ENCODE measurements at regions not wholly inside any gene's neighbourhood (a gene's known extent, or its start where the extent isn't known, plus 50 kb on each side); places are given as distances from the start of the nearest gene placed in this dataset.

DNA sequence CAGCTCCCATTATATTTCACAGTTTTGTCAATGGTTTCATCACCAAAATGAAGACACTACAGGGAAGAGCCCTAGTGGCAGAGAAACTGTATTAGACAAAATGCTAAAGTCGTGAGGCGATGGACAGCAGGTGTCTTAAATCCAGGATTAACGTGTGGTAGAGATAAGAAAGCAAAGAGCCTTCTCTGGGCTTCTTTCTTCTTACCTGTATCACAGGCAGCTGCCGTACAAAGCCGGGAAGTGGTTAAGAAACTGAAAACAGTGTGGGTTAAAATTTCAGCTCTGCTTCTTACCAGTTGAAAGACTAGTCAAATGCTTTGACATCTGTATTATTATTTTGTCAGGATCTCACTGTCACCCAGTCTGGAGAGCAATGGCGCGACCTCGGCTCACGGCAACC lies 98.2 kb upstream of the NUDT7 start:
- no peak for DNase-seq (ENCODE audit: missing footprints)
- no peak for ATAC-seq
- intact Hi-C loops (cut with DNase I) = no loop called here

DNA sequence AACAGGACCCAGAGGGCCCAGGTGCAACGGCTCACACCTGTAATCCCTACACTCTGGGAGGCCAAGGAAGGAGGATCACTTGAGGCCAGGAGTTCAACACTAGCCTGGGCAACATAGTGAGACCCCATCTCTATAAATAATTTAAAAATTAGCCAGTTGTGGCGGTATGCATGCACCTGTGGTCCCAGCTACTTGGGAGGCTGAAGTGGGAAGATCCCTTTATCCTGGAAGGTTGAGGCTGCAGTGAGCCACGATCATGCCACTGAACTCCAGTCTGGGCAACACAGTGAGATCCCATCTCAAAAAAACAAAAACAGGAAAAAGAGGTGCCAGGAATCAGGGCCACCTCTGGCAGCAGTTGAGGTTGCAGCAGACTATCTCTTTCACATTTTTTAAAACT lies 85.7 kb upstream of the NUDT7 start:
- intact Hi-C loops (cut with DNase I) = no loop called here
- no peak for DNase-seq (ENCODE audit: missing footprints)
- ATAC-seq = no peak

DNA sequence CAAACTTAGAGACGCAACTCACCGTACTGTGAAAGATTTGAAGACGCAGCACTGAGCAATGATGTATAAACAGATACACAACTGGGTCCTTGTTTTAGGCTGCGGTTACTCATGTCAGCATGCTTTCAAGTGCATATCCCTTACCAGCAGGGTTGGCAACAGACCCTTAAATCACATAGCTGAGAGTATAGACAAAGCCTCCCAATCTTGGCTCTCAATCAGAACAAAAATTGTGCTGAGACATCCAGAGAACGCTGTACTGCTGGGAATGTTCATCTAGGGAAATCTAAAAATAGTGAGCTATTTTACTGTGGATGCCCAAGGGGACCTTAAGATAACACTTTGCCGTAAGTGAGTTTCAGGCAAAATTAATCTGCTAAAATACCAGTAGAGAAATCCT lies 84.4 kb upstream of the NUDT7 start:
- no peak for ATAC-seq
- intact Hi-C loops (cut with DNase I) = no loop called here
- DNase-seq (ENCODE audit: missing footprints) = no peak

DNA sequence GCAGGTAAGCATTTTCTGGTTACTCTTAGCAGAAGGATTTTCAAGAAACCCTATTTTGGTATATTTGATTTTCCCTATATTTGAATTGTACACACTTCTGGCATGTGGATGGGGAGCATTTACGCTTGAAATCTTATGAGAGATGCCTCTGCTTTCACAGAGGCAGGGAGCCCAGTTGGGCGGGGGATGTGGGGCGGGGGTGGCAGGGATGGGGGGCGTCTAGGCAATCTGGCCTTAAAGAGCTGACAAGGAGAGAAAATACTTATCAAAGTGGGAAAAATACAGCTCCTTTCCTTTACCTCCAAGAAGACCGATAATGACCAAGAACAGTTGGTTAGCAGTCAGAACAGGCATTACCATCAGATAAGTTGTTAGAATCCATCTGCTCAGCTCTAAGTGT lies 79.1 kb upstream of the NUDT7 start:
- DNase-seq (ENCODE audit: missing footprints) (no peak), ATAC-seq (no peak)
- intact Hi-C loops (cut with DNase I) = no loop called here

DNA sequence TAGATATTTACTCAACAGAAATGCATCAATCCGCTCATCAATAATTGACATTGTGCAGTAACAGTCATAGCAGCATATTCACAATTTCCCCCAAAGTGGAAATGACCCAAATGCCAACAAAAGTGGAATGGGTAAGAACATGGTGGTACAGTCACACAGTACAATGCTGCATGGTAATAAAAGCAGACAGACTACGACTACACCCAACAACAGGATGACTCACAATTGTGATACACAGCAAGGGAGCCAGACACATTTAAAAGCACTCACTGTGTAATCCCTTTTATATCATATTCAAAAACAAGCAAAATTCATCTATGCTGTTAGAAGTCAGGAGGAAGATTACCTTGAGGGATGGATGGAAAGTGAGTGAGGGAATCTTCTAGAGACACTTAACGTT lies 76.5 kb upstream of the NUDT7 start:
- DNase-seq (ENCODE audit: missing footprints) (no peak), ATAC-seq (no peak)
- intact Hi-C loops (cut with DNase I) = no loop called here

DNA sequence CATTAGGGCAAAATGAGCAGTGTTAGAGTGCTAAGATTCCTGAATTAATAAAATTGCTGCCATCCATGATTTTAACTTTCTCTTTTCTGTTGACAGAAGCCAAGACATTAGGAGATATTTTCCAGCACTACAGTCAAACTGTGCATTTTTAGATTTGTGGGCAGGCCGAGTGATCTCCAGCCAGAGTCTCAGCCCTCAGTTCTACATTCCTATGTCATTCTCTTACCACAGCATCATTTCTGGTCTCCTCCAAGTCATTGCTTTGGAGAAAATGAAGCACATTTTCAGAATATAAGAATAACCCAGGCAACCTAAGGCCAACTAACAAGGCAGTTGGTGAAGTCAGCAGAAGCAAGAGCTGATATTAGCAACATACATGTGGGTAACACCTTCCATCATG lies 74.6 kb upstream of the NUDT7 start:
- DNase-seq (ENCODE audit: missing footprints) (no peak), ATAC-seq (no peak)
- intact Hi-C loops (cut with DNase I) = no loop called here

DNA sequence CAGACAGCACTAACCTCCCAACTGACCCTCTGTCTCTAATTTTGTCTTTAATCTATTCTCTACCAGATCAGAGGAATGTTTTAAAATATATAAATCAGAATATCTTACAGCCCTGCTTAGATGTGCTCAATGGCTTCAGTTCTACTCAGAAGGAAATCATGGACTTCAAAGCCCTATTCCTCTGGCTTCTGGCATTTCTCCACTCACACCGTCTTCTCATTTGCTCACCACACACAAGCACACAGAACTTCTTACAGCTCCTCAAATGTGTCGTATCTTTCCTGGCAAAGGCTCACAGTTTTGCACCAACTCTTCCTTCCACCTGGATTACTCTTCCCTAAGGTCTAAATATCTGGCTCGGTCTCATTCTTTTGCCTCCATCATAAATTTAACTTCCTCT lies 71.6 kb upstream of the NUDT7 start:
- intact Hi-C loops (cut with DNase I) = no loop called here
- ATAC-seq (no peak), DNase-seq (ENCODE audit: missing footprints) (no peak)

DNA sequence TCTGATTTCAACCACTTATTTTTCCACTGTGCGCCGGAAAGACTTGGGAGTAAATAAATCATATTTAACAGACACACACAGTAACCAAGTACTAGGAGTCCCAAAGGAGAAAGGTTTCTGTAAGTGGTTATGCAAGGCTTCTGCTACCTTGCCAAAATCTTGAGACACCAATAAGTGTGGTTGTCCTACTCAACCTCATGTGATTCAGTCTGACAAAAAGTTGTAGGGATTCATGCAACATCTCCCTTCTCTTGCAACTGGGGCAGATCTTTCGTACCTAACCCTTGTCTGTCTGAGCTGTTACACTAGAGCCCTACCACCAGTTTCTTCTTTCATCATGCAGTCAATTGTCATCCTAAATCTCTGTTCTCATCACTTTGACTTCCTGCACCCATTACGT lies 69.9 kb upstream of the NUDT7 start:
- DNase-seq (ENCODE audit: missing footprints) (no peak), ATAC-seq (no peak)
- intact Hi-C loops (cut with DNase I) = no loop called here

DNA sequence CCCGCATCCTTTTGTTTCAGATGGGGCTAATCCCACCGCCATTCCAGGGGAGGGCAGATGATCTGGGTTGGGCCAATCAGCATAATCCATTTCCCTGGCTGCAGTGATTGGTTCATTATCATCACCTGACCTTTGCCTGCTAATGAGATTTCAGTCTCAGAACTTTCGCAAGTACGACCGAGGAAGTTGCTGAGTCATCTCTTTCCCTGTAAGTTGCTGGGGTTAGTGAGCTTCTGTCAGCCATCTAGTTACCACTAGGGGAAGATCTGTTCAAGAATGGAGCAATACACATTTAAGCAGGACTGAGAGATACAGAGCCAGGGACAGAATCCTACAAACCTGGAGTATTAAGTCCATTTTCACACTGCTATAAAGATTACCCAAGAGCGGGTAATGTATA lies 65.3 kb upstream of the NUDT7 start:
- ATAC-seq (no peak), DNase-seq (ENCODE audit: missing footprints) (no peak)
- intact Hi-C loops (cut with DNase I) = no loop called here

DNA sequence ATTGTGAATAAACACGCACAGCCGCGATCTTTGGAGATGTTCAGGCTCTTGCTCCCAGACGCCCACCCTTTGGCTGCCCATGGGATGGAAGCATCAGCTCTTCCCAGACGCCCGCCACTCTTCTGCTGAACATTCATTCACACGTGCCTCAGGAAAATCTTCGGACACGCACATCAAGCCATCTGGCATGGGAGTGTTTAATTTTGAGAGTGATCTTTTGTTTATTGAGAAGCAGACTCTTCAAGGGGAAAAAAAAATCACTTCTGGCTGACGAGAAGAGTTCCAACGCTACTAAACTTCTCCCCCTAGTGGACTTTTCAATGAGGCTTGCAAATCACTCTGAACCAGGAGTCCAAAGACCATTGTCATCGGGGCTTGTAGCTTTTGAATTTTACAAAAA lies 62.0 kb upstream of the NUDT7 start:
- intact Hi-C loops (cut with DNase I) = loop anchor here (5.0 kb wide), 2 partner anchors 63 to 423 kb away; no protein-coding TSS in a partner anchor
- DNase-seq (ENCODE audit: missing footprints) (no peak), ATAC-seq (no peak)

DNA sequence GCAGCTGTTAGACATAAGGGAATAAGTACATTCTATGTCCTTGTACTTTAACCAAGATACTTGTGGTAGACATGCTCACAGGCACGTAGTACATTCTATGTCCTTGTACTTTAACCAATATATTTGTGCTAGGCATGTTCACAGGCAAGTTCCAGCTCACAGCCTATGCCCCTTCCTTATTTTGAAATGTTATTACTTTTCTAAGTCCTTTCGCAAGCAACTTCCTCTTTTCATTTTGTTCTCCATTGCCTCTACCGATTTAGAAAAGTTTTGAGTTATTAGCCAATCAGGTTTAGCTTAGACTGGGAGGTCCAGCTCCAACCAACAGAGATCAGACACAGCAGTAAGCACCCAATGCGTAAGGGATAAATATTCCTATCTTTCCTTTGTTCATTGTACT lies 60.1 kb upstream of the NUDT7 start:
- ATAC-seq (no peak), DNase-seq (ENCODE audit: missing footprints) (no peak)
- intact Hi-C loops (cut with DNase I) = loop anchor here (5.0 kb wide), 2 partner anchors 65 to 425 kb away; no protein-coding TSS in a partner anchor

DNA sequence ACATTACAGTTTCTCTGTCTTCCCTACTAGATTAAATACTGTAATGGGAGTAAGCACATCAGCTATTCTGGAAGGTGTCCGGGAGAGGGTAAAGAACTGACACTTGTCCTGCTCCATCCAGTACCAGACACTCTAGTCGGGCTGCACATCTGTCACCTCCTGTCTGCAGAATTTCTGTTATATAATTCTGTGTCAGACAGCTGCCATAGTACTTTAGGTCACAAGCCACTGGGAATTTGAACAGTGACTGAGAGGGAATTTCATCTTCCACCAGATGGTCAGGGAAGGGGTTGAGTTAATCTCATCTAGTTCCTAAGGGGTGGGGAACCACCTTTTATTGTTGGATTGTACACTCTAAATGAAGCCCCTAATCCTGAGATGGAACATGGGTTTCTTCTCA lies 58.6 kb upstream of the NUDT7 start:
- ATAC-seq (no peak), DNase-seq (ENCODE audit: missing footprints) (no peak)
- intact Hi-C loops (cut with DNase I) = loop anchor here (5.0 kb wide), 2 partner anchors 66 to 426 kb away; no protein-coding TSS in a partner anchor

DNA sequence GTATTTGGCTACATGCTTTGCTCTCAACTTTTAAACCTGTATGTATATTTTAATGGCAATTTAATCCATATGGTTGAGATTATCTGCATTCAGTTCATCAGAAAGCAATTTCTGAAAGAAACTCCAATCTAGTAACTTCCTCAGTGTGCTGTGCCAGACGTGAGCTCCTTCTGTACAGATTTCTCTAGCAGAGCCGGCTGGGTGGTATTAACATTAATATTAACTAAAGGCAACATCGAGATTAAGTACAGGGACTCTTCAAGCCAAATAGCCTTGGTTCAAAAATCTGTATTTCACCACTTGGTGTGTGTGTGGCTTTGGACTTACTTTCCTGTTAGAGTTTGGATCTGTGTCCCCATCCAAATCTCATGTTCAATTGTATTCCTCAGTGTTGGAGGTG lies 55.5 kb upstream of the NUDT7 start:
- no peak for DNase-seq (ENCODE audit: missing footprints)
- intact Hi-C loops (cut with DNase I) = no loop called here

DNA sequence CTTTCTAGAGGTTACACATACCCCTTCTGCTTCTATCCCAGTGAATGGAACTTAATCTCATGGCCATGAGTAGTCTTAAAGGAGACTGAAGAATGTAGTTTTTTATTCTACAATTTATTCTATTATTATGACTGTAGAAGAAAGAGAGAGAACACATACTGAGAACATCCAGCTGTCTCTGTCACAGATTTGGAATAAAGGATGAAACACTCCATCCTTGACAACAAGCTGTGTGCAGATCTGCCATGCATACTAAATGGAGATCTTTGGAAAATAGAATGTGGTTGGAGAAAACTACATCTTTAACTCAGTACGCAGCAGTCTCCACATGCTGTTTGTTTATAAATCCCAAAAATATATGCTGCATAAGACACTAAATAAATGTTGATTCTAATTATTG lies 54.1 kb upstream of the NUDT7 start:
- no peak for ATAC-seq
- intact Hi-C loops (cut with DNase I) = no loop called here
- no peak for DNase-seq (ENCODE audit: missing footprints)

More for the DNA sequence above, 55.5 kb upstream of the NUDT7 start:
- ATAC-seq = no peak

DNA sequence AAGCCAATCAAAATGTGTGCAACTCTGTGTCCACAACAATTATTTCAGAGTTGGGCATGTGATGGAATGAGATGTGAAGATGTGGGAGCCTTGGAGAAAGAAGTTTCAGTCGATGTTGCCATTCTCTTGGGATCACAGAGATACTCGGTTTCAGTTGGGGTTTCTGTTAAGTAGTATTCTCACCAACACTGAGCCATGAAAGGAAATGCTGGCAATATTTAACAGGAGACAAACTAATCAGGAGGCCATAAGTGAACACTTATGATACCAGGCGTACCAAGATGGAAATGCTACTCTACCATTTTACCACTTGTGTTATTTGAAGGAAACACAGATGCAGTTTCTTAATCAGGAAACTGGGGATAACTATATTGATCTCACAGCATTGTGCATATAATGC lies 53.3 kb upstream of the NUDT7 start:
- DNase-seq (ENCODE audit: missing footprints) = no peak
- intact Hi-C loops (cut with DNase I) = no loop called here
- ATAC-seq = no peak
